ENCODE measurements at regions not wholly inside any gene's neighbourhood (a gene's known extent, or its start where the extent isn't known, plus 50 kb on each side); places are given as distances from the start of the nearest gene placed in this dataset.

- H3K9me2 ChIP-seq (replicated peaks; ENCODE audit: insufficient read depth, low read length), result no peaks in the 10 kb centered on the region
- no peaks in the 10 kb centered on the region for H3F3A ChIP-seq (ENCODE audit: insufficient read depth, low read length)
- no peaks in the 10 kb centered on the region for H3K36me3 ChIP-seq (replicated peaks; ENCODE audit: insufficient read depth, low read length)
- no peaks in the 10 kb centered on the region for H4K20me1 ChIP-seq (ENCODE audit: insufficient read depth, low read length)
- no peak overlapping the region for H3K27ac ChIP-seq (ENCODE audit: low read length)
- no peak overlapping the region for H2AFZ ChIP-seq (ENCODE audit: low read length)
- no peaks in the 10 kb centered on the region for H3K27me3 ChIP-seq (replicated peaks; ENCODE audit: insufficient read depth, low read length)
- no peaks in the 10 kb centered on the region for H3K9me3 ChIP-seq (replicated peaks; ENCODE audit: insufficient read depth, low read length)
- no peak overlapping the region for H3K4me2 ChIP-seq (ENCODE audit: low read depth, low read length)
- no peak overlapping the region for H3K9ac ChIP-seq (ENCODE audit: low read length)
- no peaks in the 10 kb centered on the region for H3K79me2 ChIP-seq (ENCODE audit: low read length)
- TF ChIP-seq EZH2phosphoT487 (IDR thresholded peaks at IDR 0.05; ENCODE audit: low read length) (no peak), EZH2 (optimal IDR thresholded peaks at IDR 0.05; ENCODE audit: low read depth, low read length) (no peak)
- TF ChIP-seq, protein P1, sequence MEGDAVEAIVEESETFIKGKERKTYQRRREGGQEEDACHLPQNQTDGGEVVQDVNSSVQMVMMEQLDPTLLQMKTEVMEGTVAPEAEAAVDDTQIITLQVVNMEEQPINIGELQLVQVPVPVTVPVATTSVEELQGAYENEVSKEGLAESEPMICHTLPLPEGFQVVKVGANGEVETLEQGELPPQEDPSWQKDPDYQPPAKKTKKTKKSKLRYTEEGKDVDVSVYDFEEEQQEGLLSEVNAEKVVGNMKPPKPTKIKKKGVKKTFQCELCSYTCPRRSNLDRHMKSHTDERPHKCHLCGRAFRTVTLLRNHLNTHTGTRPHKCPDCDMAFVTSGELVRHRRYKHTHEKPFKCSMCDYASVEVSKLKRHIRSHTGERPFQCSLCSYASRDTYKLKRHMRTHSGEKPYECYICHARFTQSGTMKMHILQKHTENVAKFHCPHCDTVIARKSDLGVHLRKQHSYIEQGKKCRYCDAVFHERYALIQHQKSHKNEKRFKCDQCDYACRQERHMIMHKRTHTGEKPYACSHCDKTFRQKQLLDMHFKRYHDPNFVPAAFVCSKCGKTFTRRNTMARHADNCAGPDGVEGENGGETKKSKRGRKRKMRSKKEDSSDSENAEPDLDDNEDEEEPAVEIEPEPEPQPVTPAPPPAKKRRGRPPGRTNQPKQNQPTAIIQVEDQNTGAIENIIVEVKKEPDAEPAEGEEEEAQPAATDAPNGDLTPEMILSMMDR (IDR thresholded peaks at IDR 0.05; ENCODE audit: low read length), result no peak
- H3K4me3 ChIP-seq (ENCODE audit: low read length), result no peak overlapping the region
- no peaks in the 10 kb centered on the region for H3K4me1 ChIP-seq (ENCODE audit: low read length)
- DNase-seq, result no peak
These were observed 161.0 kb upstream of the FAM241A start for GRCh38 chr4:111984169-111984819.

DNA sequence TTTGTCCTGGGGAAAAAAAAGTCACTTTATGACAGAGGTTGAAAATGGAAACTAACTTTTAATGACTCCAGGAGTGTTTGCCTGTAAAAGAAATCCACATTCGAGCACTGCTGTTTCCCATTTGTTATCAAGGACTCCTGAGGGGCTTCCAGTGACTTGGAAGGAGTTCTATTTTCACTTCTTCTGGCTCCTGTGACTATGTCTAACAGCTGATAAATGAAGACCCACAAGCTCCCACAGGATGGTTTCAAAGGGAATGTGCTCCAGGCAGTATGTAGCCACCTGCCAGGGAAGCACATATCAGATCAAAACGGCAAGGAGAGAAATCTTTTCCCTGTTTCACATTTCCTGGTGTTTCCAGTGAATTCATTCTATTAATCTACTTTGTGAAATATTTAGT, 159.8 kb upstream of the FAM241A start:
- Histone ChIP-seq H4K20me1 (ENCODE audit: insufficient read depth, low read length) (no peaks in the 10 kb centered on the region), H3K9me3 (replicated peaks; ENCODE audit: insufficient read depth, low read length) (no peaks in the 10 kb centered on the region), H3K9me2 (replicated peaks; ENCODE audit: insufficient read depth, low read length) (no peaks in the 10 kb centered on the region), H3K9ac (ENCODE audit: low read length) (no peak overlapping the region), H3K4me3 (ENCODE audit: low read length) (no peak overlapping the region), H3F3A (ENCODE audit: insufficient read depth, low read length) (no peaks in the 10 kb centered on the region), H3K27me3 (replicated peaks; ENCODE audit: insufficient read depth, low read length) (no peaks in the 10 kb centered on the region), H3K4me1 (ENCODE audit: low read length) (no peaks in the 10 kb centered on the region), H3K27ac (ENCODE audit: low read length) (no peak overlapping the region), H3K36me3 (replicated peaks; ENCODE audit: insufficient read depth, low read length) (no peaks in the 10 kb centered on the region), H3K79me2 (ENCODE audit: low read length) (no peaks in the 10 kb centered on the region), H2AFZ (ENCODE audit: low read length) (no peak overlapping the region), H3K4me2 (ENCODE audit: low read depth, low read length) (no peak overlapping the region)
- TF ChIP-seq, protein P1 (IDR thresholded peaks at IDR 0.05; ENCODE audit: low read length), result no peak
- TF ChIP-seq EZH2phosphoT487 (IDR thresholded peaks at IDR 0.05; ENCODE audit: low read length) (no peak), EZH2 (optimal IDR thresholded peaks at IDR 0.05; ENCODE audit: low read depth, low read length) (no peak)
- DNase-seq, result no peak

GRCh38 chr4:111986095-111986494, 159.2 kb upstream of the FAM241A start:
- no peak overlapping the region for H3K9ac ChIP-seq (ENCODE audit: low read length)
- H4K20me1 ChIP-seq (ENCODE audit: insufficient read depth, low read length), result no peaks in the 10 kb centered on the region
- H3K9me2 ChIP-seq (replicated peaks; ENCODE audit: insufficient read depth, low read length), result no peaks in the 10 kb centered on the region
- no peaks in the 10 kb centered on the region for H3K36me3 ChIP-seq (replicated peaks; ENCODE audit: insufficient read depth, low read length)
- TF ChIP-seq EZH2phosphoT487 (IDR thresholded peaks at IDR 0.05; ENCODE audit: low read length), result no peak
- TF ChIP-seq EZH2 (optimal IDR thresholded peaks at IDR 0.05; ENCODE audit: low read depth, low read length), result no peak
- TF ChIP-seq, protein P1 (IDR thresholded peaks at IDR 0.05; ENCODE audit: low read length), result no peak
- no peak overlapping the region for H3K4me3 ChIP-seq (ENCODE audit: low read length)
- H3K27me3 ChIP-seq (replicated peaks; ENCODE audit: insufficient read depth, low read length), result no peaks in the 10 kb centered on the region
- H3K27ac ChIP-seq (ENCODE audit: low read length), result no peak overlapping the region
- H3F3A ChIP-seq (ENCODE audit: insufficient read depth, low read length), result no peaks in the 10 kb centered on the region
- H3K4me1 ChIP-seq (ENCODE audit: low read length), result peaks cover 3% of the 10 kb centered on the region
- no peak overlapping the region for H2AFZ ChIP-seq (ENCODE audit: low read length)
- no peak overlapping the region for H3K4me2 ChIP-seq (ENCODE audit: low read depth, low read length)
- H3K9me3 ChIP-seq (replicated peaks; ENCODE audit: insufficient read depth, low read length), result no peaks in the 10 kb centered on the region
- H3K79me2 ChIP-seq (ENCODE audit: low read length), result no peaks in the 10 kb centered on the region
- no peak for DNase-seq

Data from MM.1S (cell line).